AG08396 (cell line): ENCODE measurements at regions not wholly inside any gene's neighbourhood (a gene's known extent, or its start where the extent isn't known, plus 50 kb on each side); places are given as distances from the start of the nearest gene placed in this dataset.
"Not testable (repeated sequence)": the region's sequence is repeated elsewhere in the genome, so short reads cannot be mapped to it uniquely, and the experiment has no call there.

Experiments used
- DNase-seq: peaks from one replicate; pipeline ENCODE4 v3.0.0; 2012; ENCODE audit warnings: low spot score, mixed read lengths

DNA sequence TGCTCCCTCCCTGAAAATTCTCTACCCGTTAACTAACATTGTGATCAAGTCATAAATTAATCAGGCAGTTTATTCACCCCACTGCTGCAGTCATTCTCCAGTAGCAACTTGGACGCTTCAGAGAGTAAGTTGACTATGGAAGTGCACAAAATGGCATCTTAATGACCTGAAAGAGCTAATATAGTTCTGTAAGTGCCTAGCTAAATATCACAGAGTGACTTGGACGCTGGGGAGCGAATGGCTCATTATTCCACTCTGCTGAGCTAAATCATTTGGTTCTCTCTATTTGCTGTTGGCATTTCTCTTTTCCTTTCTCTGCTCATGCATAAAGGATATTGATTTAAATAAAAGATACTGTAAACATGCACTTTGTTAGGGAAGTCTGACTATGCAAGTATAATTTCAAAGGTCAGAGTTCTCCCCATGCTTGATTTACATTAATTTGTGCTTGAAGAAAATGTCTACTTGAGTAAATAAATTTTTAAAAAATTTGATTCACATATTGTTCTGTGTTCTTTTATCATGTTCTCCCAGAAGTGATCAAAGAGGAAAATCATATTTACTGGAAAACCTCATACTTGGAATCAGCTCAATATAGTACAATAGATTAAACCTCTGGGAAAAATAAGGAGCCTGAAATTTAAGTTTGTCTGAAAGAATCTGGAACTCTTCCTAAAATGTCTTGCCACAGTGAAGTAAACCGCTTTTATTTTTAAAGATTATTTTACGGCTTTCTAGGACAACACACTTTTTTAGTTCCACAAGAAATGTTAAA, 169.5 kb upstream of the HAPLN1 start:
- no peak for DNase-seq

DNA sequence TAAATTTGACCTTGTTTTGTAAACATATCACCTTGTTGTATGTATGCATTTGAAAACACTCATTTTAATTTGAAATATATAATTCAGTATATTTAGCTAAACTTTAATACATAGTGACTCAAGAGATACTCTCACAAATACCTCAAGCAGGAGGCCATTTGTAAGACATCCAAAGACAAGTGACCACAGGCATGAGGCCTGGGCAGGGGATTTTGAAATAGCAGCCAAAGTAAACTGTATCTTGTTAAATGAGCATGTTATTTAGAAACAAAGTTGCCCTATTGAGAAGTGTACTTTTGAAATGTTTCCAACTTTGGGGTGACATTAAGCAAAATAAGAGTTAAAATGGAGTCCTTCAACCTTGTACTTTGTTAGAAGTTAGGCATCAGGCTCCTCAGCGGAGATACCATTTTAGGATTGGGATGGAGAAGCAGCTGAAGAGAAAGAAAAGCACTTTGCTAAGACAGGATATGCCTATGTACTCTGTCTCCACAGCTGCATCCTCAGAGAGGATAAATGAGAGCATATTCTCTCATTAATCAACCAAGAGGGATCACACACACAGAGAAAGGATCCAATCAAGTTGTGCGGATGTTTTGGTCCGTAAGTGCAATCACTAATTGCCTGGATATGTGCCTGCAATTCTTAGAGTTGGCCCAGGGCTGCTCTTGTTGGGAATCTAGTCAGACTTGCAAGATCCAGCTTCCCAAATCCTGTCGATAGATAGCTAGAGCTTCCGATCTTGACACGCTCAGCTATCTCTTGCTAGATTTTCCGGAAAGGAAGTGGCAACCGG, 157.5 kb upstream of the HAPLN1 start:
- peak; percentile 4 for DNase-seq

GRCh38 chr5:83871533-83872395, 151.1 kb upstream of the HAPLN1 start:
- DNase-seq = no peak

DNA sequence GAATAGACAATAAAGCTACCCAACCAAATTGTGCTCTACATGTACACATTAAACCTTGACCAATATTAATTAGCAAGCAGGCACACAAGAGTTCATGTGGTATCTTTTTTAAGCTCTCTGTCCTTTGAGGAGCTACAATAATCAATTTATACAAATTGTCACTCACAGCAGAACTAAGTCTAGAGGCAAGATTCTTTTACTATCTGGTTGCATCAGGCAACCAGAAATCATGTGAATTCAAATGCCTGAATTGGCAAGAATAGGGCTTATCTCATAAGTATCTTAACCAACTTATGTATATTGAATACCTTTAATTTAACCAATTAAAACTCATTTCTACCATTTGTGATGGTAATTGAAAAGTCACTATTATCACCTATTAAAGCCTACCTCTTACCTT, 145.5 kb upstream of the HAPLN1 start:
- no peak for DNase-seq

GRCh38 chr5:83865579-83865978, 144.9 kb upstream of the HAPLN1 start:
- no peak for DNase-seq

- DNase-seq = no peak
These were observed 144.0 kb upstream of the HAPLN1 start for GRCh38 chr5:83864652-83865051.

DNA sequence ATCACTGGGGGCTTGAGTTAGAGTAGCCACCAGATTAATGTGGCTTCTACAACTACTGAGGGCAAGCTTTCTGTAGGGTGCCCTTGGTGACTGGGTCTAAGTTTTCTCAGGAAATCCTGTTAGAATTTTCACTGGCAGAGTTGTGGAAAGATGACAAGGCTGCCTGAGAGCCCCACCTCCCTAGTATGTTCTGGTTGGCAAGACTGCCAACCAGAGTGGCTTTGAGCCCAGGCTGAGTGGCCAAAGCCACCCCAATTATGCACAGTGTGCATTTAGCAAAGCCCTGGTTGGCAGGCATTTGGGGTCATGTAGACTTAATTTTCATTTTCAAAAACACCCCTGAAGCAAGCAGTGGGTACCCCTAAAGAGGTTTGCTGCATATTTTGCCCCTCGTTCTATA, 136.7 kb upstream of the HAPLN1 start:
- no peak for DNase-seq

DNA sequence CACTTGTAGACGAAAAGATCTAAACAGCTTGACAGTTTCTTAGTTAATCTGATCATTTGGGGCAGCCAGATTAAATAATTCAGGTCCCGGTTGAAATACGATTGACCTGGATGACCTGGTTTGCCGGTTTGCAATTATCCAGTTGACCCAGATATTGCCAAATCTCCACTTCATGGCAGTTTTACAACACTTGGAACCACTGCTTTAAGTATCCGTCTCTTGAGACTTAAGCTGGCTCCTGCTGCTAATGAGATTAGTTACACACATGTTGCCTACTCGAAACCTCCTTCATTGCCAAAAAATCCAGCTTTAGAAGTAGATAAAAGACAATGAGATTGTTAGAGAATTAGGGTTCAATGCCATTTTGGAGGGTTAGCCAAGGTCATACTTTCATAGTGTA, 136.2 kb upstream of the HAPLN1 start:
- DNase-seq = no peak

GRCh38 chr5:83850412-83850811, 129.8 kb upstream of the HAPLN1 start:
- not testable (repeated sequence) for DNase-seq

DNA sequence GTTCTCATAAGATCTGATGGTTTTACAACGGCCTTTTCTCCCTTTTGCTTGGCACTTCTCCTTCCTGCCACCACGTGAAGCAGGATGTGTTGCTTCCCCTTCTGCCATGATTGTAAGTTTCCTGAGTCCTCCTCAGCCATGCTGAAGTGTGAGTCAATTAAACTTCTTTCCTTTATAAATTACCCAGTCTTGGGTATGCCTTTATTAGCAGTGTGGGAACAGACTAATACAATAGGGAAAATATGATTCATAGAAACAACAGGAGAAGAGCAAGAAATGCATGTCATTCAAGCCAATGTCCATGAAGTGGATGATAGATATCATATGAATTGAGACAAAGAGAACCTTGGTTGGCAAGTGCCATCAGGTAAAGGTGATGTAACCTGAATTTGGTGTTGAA, 128.3 kb upstream of the HAPLN1 start:
- DNase-seq = no peak

DNA sequence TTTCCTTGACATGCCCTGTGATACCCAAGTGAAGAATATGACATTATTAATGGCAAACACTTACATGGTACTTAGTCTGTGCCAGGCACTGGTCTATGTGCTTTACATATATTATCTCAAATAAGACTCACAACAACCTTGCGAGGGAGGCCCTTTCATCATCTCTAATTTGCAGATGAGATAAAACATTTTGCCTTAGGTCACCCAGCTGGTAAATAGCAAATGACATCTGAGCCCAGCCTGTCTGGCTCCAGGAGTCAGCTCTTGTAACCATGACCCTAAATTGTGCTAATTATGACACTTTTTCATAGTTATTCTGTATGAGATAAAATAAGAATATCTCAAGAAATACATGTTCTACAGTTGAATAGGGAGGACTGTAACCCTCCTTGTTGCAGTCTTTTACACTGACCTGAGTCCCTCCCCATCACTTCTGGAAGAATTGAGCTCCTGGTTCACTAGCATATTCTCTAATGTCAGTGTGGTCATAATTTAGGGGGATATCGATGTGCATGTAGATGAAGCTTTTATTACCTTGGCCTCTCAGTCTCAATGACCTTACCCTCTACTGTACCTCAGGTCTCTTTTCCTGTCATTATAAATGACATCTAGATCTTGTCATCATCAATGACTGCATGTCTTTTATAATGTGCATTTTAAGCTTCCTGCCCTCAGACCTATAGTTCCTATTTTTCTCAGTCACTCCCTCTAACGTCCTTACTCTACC, 126.1 kb upstream of the HAPLN1 start:
- no peak for DNase-seq

DNA sequence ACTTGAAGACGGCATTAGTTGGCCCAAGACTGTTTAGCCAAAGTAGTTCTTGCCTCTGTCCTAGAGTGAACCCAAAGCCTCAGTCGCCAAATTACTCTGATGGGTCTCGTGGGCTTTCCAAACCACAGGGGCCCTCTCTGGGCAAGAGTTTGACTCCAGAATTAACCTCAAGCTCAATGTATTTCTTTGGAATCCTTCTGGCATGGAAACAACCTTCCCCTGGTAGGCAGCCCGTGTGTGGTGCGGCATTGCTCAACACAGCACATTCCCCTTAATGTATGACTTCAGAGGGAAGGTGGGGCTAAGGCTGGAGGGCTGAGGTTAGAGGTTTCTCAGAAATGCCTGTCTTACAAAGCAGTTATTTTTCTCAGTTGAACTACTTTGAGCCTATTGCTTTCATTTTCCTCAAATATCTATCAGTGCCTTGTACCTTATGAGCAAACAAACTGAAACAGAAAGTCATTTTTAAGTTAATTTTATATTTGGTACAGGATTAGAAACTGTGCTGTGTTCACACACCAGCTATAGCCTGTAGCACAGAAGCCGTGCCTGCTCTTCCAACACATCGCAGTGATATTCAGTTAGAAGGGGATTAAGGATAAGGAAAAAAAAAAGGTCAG, 123.9 kb upstream of the HAPLN1 start:
- DNase-seq = peak; percentile 48

GRCh38 chr5:83839788-83840187, 119.1 kb upstream of the HAPLN1 start:
- DNase-seq = no peak

- no peak for DNase-seq
These were observed 118.6 kb upstream of the HAPLN1 start for GRCh38 chr5:83839256-83839655.

- DNase-seq = no peak
These were observed 116.7 kb upstream of the HAPLN1 start for GRCh38 chr5:83837265-83837907.

DNA sequence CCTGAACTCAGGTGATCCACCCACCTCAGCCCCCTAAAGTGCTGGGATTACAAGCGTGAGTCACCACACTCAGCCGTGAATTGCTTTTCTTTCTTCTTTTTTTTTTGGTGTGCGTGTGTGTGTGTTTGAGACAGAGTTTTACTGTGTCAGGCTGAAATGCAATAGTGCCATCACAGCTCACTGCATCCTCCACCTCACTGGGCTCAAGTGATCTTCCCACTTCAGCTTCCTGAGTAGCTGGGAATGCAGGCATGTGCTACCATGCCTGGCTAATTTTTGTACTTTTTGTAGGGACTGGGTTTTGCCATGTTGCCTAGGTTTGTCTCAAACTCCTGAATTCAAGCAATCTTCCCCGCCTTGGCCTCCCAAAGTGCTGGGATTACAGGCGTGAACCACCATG, 113.7 kb upstream of the HAPLN1 start:
- DNase-seq = no peak

GRCh38 chr5:83831834-83832233, 111.2 kb upstream of the HAPLN1 start:
- DNase-seq = no peak

DNA sequence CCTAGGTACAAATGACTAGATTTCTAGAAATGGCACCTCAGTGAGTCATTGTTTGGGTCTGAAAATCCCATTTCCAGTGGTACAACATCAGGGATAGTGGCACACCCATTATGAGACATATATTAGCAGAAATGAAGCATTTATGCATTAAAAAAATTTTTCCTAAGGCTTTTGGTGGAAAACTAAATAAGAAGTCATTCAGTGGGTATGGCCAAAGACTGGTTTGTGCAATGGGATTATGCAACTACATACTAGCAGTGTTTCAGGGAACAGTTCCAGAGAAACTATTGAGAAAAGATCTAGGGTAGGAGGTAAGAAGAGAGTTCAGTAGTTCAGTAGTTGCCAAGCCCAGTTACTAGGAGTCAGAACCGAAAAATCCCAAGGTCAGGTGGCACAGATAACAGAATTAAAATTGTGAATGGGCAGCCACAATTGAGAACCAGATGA, 106.5 kb upstream of the HAPLN1 start:
- DNase-seq = no peak

DNA sequence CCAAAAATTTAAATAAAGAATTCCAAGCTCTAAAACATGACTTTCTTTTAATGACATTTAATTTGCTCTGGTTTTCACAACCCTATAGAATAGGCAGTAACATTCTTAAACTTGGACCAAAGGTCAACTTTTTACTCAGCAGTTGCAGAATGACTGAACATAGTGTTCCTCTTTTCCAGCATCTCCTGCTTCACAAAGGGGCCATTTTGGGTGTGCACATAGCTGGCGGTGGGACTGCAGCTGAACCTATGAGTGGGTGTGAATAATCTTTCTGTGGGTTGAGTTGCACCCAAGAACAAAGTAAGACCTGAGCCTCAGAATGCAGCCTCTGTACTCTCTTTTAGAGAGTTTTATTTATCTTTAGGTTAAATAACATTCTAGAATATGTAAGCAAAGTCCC, 96.9 kb upstream of the HAPLN1 start:
- DNase-seq = no peak

DNA sequence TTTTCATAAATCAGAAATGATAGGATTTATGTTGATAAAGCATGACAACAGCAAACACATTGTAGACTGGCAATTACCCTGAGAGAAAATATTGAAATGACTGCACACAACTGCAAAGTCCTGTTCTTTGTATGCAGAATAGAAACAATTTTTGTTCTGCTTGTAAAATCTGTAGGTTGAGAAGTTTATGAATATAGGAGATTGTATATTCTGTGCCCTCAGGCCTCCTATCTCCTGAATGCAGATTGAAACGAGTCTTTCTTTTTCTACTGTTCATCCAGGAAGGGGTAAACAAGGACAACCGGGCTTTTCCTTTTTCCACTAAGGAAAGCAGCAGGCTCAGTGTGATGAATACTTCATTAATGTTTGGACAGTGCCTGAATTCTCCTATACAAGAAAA, 95.0 kb upstream of the HAPLN1 start:
- DNase-seq = no peak

- no peak for DNase-seq
These were observed 89.9 kb upstream of the HAPLN1 start for GRCh38 chr5:83810511-83810910.
